Activated naive CD8-positive, alpha-beta T cell (primary cell): ENCODE measurements at regions not wholly inside any gene's neighbourhood (a gene's known extent, or its start where the extent isn't known, plus 50 kb on each side); places are given as distances from the start of the nearest gene placed in this dataset.

Source experiments
- H3K27ac Mint-ChIP-seq: one replicate; pipeline ENCODE4 v1.8.0; 2021; ENCODE audit warnings: mixed read lengths
- H3K27me3 Mint-ChIP-seq: one replicate; pipeline ENCODE4 v1.8.0; 2021; ENCODE audit warnings: mixed read lengths
- H3K36me3 Mint-ChIP-seq: one replicate; pipeline ENCODE4 v1.8.0; 2021; ENCODE audit warnings: mixed read lengths
- H3K4me1 Mint-ChIP-seq: one replicate; pipeline ENCODE4 v1.8.0; 2021; ENCODE audit warnings: low read depth, mixed read lengths
- H3K4me3 Mint-ChIP-seq: one replicate; pipeline ENCODE4 v1.8.0; 2021; ENCODE audit warnings: mild to moderate bottlenecking, mixed read lengths
- H3K9me3 Mint-ChIP-seq: one replicate; pipeline ENCODE4 v1.8.0; 2021; ENCODE audit warnings: low read depth, mixed read lengths

DNA sequence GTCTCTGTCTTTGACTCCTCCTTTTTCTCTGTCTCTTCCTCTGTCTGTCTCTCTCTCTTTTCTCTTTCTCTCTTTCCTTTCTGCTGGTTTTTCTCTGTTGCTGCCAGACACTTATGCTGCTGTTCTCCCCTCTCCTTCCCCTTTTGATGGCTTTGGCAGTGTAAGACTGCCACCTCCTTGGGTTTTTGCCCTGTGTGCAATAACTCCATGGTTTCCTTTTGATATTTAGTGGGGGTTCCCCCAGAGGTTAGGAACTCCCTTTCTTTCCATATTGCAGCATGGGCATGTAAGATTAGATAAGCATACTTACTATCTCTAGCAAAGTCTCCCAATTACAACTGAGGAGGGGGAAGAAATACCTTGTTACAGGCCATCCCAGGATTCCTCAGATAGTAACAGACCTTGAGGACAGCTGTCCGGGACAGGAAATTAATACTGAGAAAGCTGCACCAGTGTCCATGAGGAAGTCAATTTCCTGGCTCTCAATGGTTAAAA lies 333.8 kb upstream of the RBMY1B start:
- Mint-ChIP-seq H3K4me3 (no peak overlapping the region), H3K36me3 (no peaks in the 10 kb centered on the region), H3K27me3 (no peaks in the 10 kb centered on the region), H3K9me3 (no peaks in the 10 kb centered on the region), H3K27ac (peak overlapping the region; percentile 79), H3K4me1 (peaks cover 14% of the 10 kb centered on the region)

DNA sequence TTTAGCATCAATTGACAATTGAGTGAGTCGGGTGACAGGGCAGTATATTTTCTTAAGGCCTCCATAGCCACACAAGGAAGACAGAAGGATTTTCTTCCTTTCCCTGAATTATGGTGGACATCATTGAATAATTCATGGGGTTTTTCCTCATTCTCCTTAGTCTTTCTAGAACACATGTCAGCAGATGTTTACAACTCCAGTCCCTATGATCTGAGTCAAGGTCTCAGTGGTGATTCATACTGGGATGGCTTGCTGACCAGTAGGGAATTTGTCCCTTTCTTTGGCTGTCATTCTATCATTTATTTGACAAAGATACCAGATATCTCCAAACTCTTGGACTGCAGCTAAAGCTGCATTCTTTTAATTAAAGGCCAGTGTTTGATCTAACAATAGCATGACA lies 332.9 kb upstream of the RBMY1B start:
- peaks cover 15% of the 10 kb centered on the region for H3K4me1 Mint-ChIP-seq
- no peak overlapping the region for H3K4me3 Mint-ChIP-seq
- no peak overlapping the region for H3K27ac Mint-ChIP-seq
- H3K27me3 Mint-ChIP-seq, result no peaks in the 10 kb centered on the region
- H3K36me3 Mint-ChIP-seq, result no peaks in the 10 kb centered on the region
- H3K9me3 Mint-ChIP-seq, result no peaks in the 10 kb centered on the region

- no peaks in the 10 kb centered on the region for H3K36me3 Mint-ChIP-seq
- peaks cover 30% of the 10 kb centered on the region for H3K4me1 Mint-ChIP-seq
- no peaks in the 10 kb centered on the region for H3K27me3 Mint-ChIP-seq
- H3K27ac Mint-ChIP-seq, result no peak overlapping the region
- no peaks in the 10 kb centered on the region for H3K9me3 Mint-ChIP-seq
- H3K4me3 Mint-ChIP-seq, result peak overlapping the region; percentile 40
These were observed 330.2 kb upstream of the RBMY1B start for GRCh38 chrY:21180921-21181320.

- H3K27ac Mint-ChIP-seq, result no peak overlapping the region
- no peak overlapping the region for H3K4me3 Mint-ChIP-seq
- no peaks in the 10 kb centered on the region for H3K36me3 Mint-ChIP-seq
- H3K4me1 Mint-ChIP-seq, result peaks cover 27% of the 10 kb centered on the region
- no peaks in the 10 kb centered on the region for H3K27me3 Mint-ChIP-seq
- no peaks in the 10 kb centered on the region for H3K9me3 Mint-ChIP-seq
These were observed 326.9 kb upstream of the RBMY1B start for GRCh38 chrY:21184271-21184670.

DNA sequence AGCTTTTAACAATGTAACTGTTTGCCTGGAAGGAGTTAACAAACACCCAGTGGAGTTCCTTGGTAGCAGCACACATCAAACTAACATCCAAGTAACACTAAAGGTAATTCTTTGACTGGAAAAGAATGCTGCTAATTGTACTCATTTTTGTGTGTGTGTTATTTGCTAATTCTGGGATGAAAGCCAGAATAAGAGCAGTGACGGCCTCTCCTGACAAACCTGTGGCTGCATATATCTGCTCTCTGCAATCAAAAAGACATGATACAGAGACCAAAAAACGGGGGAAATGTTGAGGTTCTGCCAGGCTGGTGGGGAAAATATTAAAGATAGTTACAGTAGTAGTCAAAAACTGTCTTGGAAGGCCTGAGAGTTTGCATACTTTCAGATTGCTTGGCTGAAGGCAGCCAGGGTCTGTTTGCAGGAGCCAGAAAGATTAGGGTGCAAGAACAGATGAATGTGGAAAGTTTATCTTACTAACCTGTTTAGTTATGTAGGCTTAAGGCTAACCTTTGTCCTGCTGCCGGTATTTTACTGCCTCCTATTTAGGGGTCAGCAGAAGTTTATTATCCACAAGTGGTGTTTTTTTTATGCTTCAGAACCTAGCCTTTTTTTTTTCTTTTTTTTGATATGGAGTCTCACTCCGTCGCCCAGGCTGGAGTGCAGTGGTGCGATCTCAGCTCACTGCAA lies 325.6 kb upstream of the RBMY1B start:
- Mint-ChIP-seq H3K9me3 (no peaks in the 10 kb centered on the region), H3K27me3 (no peaks in the 10 kb centered on the region), H3K4me3 (no peak overlapping the region), H3K36me3 (no peaks in the 10 kb centered on the region), H3K4me1 (peaks cover 23% of the 10 kb centered on the region), H3K27ac (no peak overlapping the region)

DNA sequence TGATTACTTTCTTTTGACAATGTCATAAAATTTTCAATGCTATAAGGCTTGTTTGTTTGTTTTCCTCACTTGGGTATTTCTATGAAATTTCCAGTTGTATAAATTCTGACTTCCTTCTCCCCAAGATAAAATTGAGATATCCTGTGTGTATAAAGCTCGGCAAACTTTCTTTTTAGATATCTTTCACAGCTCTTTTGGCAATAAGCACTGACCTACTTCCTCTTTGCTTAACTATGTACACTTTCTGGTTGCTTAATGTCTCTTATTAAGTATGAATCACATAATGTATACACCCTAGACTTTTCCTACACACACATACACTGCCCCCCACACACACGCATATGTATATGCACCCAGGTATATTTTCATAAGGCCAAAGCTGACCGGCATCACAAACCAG lies 318.4 kb upstream of the RBMY1B start:
- Mint-ChIP-seq H3K27me3 (no peaks in the 10 kb centered on the region), H3K4me1 (peaks cover 3% of the 10 kb centered on the region), H3K4me3 (no peak overlapping the region), H3K9me3 (no peaks in the 10 kb centered on the region), H3K36me3 (peaks cover 7% of the 10 kb centered on the region), H3K27ac (no peak overlapping the region)

DNA sequence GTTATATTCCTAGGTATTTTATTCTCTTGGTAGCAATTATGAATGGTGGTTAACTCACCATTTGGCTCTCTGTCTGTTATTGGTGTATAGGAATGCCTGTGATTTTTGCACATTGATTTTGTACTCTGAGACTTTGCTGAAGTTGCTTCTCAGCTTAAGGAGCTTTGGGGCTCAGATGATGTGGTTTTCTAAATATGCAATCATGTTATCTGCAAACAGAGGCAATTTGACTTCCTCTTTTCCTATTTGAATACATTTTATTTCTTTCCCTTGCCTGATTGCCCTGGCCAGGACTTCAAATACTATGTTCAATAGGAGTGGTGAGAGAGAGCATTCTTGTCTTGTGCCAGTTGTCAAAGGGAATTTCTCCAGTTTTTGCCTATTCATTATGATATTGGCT lies 310.9 kb upstream of the RBMY1B start:
- Mint-ChIP-seq H3K27ac (no peak overlapping the region), H3K9me3 (no peaks in the 10 kb centered on the region), H3K4me3 (no peak overlapping the region), H3K4me1 (peaks cover 4% of the 10 kb centered on the region), H3K36me3 (peaks cover 3% of the 10 kb centered on the region), H3K27me3 (no peaks in the 10 kb centered on the region)

- Mint-ChIP-seq H3K4me1 (peaks cover 2% of the 10 kb centered on the region), H3K9me3 (no peaks in the 10 kb centered on the region), H3K4me3 (no peak overlapping the region), H3K27ac (no peak overlapping the region), H3K36me3 (peaks cover under 1% of the 10 kb centered on the region), H3K27me3 (no peaks in the 10 kb centered on the region)
These were observed 283.3 kb upstream of the RBMY1B start for GRCh38 chrY:21227849-21228248.

- peak overlapping the region; percentile 98 for H3K27ac Mint-ChIP-seq
- H3K36me3 Mint-ChIP-seq, result peaks cover 16% of the 10 kb centered on the region
- peaks cover 50% of the 10 kb centered on the region for H3K4me1 Mint-ChIP-seq
- peak overlapping the region; percentile 72 for H3K4me3 Mint-ChIP-seq
- H3K27me3 Mint-ChIP-seq, result no peaks in the 10 kb centered on the region
- H3K9me3 Mint-ChIP-seq, result no peaks in the 10 kb centered on the region
These were observed 270.9 kb upstream of the RBMY1B start for GRCh38 chrY:21240221-21240620.

- Mint-ChIP-seq H3K4me1 (peaks cover 50% of the 10 kb centered on the region), H3K9me3 (no peaks in the 10 kb centered on the region), H3K27ac (peak overlapping the region; percentile 98), H3K36me3 (peaks cover 16% of the 10 kb centered on the region), H3K4me3 (peak overlapping the region; percentile 72), H3K27me3 (no peaks in the 10 kb centered on the region)
These were observed 270.4 kb upstream of the RBMY1B start for GRCh38 chrY:21240662-21241310.

DNA sequence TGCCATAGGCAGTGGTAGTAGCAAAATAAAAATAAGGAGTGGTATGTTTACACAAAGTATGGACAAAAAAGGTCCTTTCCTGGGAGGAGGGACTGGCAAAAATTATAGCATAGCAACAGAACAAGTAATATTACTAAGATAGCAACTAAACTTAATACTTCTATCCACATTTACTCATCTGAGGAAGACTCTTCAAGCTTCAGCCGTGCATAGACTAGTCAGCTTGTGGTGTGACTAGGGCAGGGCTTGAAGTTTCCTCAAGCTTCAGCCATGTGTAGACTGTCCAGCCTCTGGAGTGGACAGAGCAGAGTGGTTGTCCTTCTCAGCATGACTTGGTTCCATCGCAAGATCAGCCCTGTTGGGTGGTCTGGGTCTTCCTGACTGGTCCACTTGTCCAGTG lies 268.3 kb upstream of the RBMY1B start:
- peak overlapping the region; percentile 5 for H3K4me3 Mint-ChIP-seq
- H3K27ac Mint-ChIP-seq, result peak overlapping the region; percentile 98
- H3K4me1 Mint-ChIP-seq, result peaks cover 53% of the 10 kb centered on the region
- H3K27me3 Mint-ChIP-seq, result no peaks in the 10 kb centered on the region
- peaks cover 16% of the 10 kb centered on the region for H3K36me3 Mint-ChIP-seq
- no peaks in the 10 kb centered on the region for H3K9me3 Mint-ChIP-seq

DNA sequence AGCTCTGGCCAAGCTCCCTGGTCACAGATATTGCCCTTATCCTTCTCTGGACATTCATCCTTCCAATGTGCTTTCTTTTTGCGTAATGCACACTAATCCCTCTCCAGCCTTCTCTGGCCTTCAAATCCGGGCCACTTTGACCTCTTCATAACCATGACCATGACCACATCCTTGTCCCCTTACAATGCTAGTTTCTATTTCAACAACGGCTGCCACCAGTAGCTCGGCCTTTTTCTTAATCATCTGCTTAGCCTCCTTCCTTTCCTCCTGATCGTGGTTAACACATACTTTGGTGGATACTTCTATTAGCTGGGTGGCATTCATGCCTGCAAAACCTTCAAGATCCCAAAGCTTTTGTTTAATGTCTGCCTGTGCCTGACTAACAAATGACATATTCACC lies 264.4 kb upstream of the RBMY1B start:
- Mint-ChIP-seq H3K4me1 (peaks cover 55% of the 10 kb centered on the region), H3K4me3 (no peak overlapping the region), H3K27ac (peak overlapping the region; percentile 72)

DNA sequence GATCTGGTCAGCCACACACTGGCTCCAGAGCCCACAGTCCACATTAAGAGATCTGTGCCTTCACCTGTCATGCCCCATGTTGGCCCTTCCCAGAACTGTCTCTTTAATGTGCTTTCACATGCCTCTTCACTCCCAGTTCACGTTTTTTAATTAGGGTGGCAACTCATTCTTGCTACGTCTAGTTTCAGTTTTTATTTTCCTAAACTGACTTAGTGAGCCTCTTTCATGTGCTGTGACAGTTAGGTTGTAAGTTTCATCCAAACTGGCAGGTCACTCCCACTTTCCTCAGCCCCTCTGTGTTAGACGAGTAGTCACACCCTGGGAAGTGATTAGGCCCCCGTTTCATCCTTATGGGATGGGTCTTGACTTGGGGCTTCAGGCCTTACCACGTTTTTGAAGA lies 262.5 kb upstream of the RBMY1B start:
- Mint-ChIP-seq H3K27ac (peak overlapping the region; percentile 98), H3K27me3 (no peaks in the 10 kb centered on the region), H3K4me1 (peaks cover 48% of the 10 kb centered on the region), H3K36me3 (peaks cover 4% of the 10 kb centered on the region), H3K9me3 (peaks cover 3% of the 10 kb centered on the region), H3K4me3 (peak overlapping the region; percentile 69)

More for the DNA sequence above, 264.4 kb upstream of the RBMY1B start:
- Mint-ChIP-seq H3K36me3 (peaks cover 8% of the 10 kb centered on the region), H3K27me3 (no peaks in the 10 kb centered on the region), H3K9me3 (peaks cover 3% of the 10 kb centered on the region)

- no peaks in the 10 kb centered on the region for H3K36me3 Mint-ChIP-seq
- peak overlapping the region; percentile 60 for H3K4me3 Mint-ChIP-seq
- H3K9me3 Mint-ChIP-seq, result no peaks in the 10 kb centered on the region
- peak overlapping the region; percentile 78 for H3K27ac Mint-ChIP-seq
- no peaks in the 10 kb centered on the region for H3K27me3 Mint-ChIP-seq
- peaks cover 53% of the 10 kb centered on the region for H3K4me1 Mint-ChIP-seq
These were observed 257.5 kb upstream of the RBMY1B start for GRCh38 chrY:21253455-21254248.

GRCh38 chrY:21254476-21254875 lies 256.7 kb upstream of the RBMY1B start:
- peaks cover 45% of the 10 kb centered on the region for H3K4me1 Mint-ChIP-seq
- H3K27ac Mint-ChIP-seq, result peak overlapping the region; percentile 91
- H3K4me3 Mint-ChIP-seq, result peak overlapping the region; percentile 84
- H3K9me3 Mint-ChIP-seq, result no peaks in the 10 kb centered on the region
- no peaks in the 10 kb centered on the region for H3K27me3 Mint-ChIP-seq
- no peaks in the 10 kb centered on the region for H3K36me3 Mint-ChIP-seq
